Nephron progenitor cell (in vitro differentiated cells): ENCODE measurements at regions not wholly inside any gene's neighbourhood (a gene's known extent, or its start where the extent isn't known, plus 50 kb on each side); places are given as distances from the start of the nearest gene placed in this dataset.

Source experiments
- DNase-seq: peaks from one replicate; pipeline ENCODE4 v3.0.0; 2021
- H3K27ac Mint-ChIP-seq: 2 replicates; pipeline ENCODE4 v1.8.0; 2021; ENCODE audit warnings: mild to moderate bottlenecking, moderate library complexity, mixed read lengths
- H3K27me3 Mint-ChIP-seq: 2 replicates; pipeline ENCODE4 v1.8.0; 2021; ENCODE audit warnings: mild to moderate bottlenecking, low read depth, mixed read lengths; ENCODE audit not compliant: poor library complexity
- H3K36me3 Mint-ChIP-seq: 2 replicates; pipeline ENCODE4 v1.8.0; 2021; ENCODE audit warnings: low read depth, mixed read lengths
- H3K4me1 Mint-ChIP-seq: 2 replicates; pipeline ENCODE4 v1.8.0; 2021; ENCODE audit warnings: mixed read lengths
- H3K4me3 Mint-ChIP-seq: 2 replicates; pipeline ENCODE4 v1.8.0; 2021; ENCODE audit warnings: mild to moderate bottlenecking, moderate library complexity, mixed read lengths
- H3K9me3 Mint-ChIP-seq: 2 replicates; pipeline ENCODE4 v1.8.0; 2021; ENCODE audit warnings: mild to moderate bottlenecking, moderate library complexity, mixed read lengths
- CTCF ChIP-seq: fragments of 200-600 bp; sonication (generic); IDR thresholded peaks from 2 replicates; pipeline ENCODE4 v1.5.0; 2021; ENCODE audit warnings: antibody characterized with exemption

GRCh38 chr3:147924755-147925154 lies 515.6 kb downstream of the ZIC1 start:
- Mint-ChIP-seq H3K27ac (no peak overlapping the region), H3K4me1 (peaks cover 2% of the 10 kb centered on the region), H3K36me3 (no peaks in the 10 kb centered on the region)

GRCh38 chr3:147925272-147925671 lies 516.1 kb downstream of the ZIC1 start:
- TF ChIP-seq CTCF: no peak
- Mint-ChIP-seq H3K36me3 (no peaks in the 10 kb centered on the region), H3K27me3 (no peaks in the 10 kb centered on the region), H3K27ac (no peak overlapping the region), H3K4me3 (no peak overlapping the region), H3K4me1 (peaks cover 7% of the 10 kb centered on the region), H3K9me3 (no peaks in the 10 kb centered on the region)
- DNase-seq: no peak

More at GRCh38 chr3:147924755-147925154, 515.6 kb downstream of the ZIC1 start:
- Mint-ChIP-seq H3K27me3 (no peaks in the 10 kb centered on the region), H3K4me3 (no peak overlapping the region), H3K9me3 (no peaks in the 10 kb centered on the region)
- TF ChIP-seq CTCF: no peak
- DNase-seq: no peak

- peaks cover 25% of the 10 kb centered on the region for H3K4me1 Mint-ChIP-seq
- H3K4me3 Mint-ChIP-seq: no peak overlapping the region
- H3K27me3 Mint-ChIP-seq: no peaks in the 10 kb centered on the region
- H3K27ac Mint-ChIP-seq: peak overlapping the region; percentile 50
- no peak for TF ChIP-seq CTCF
- no peak for DNase-seq
- no peaks in the 10 kb centered on the region for H3K9me3 Mint-ChIP-seq
- no peaks in the 10 kb centered on the region for H3K36me3 Mint-ChIP-seq
These were observed 521.2 kb downstream of the ZIC1 start for GRCh38 chr3:147930232-147930807.

- Mint-ChIP-seq H3K27ac (no peak overlapping the region), H3K4me1 (peaks cover 42% of the 10 kb centered on the region), H3K36me3 (no peaks in the 10 kb centered on the region), H3K27me3 (peaks cover 3% of the 10 kb centered on the region), H3K4me3 (no peak overlapping the region), H3K9me3 (no peaks in the 10 kb centered on the region)
- DNase-seq: no peak
- no peak for TF ChIP-seq CTCF
These were observed 525.5 kb downstream of the ZIC1 start for GRCh38 chr3:147934451-147935180.

GRCh38 chr3:147937341-147937740 lies 528.2 kb downstream of the ZIC1 start:
- no peak for TF ChIP-seq CTCF
- Mint-ChIP-seq H3K4me3 (no peak overlapping the region), H3K4me1 (peaks cover 33% of the 10 kb centered on the region), H3K36me3 (no peaks in the 10 kb centered on the region), H3K27ac (no peak overlapping the region), H3K27me3 (peaks cover 3% of the 10 kb centered on the region), H3K9me3 (no peaks in the 10 kb centered on the region)
- DNase-seq: no peak

GRCh38 chr3:147937891-147938290 lies 528.7 kb downstream of the ZIC1 start:
- DNase-seq: no peak
- Mint-ChIP-seq H3K9me3 (no peaks in the 10 kb centered on the region), H3K4me3 (no peak overlapping the region), H3K36me3 (no peaks in the 10 kb centered on the region), H3K27ac (no peak overlapping the region), H3K27me3 (peaks cover 3% of the 10 kb centered on the region), H3K4me1 (peaks cover 33% of the 10 kb centered on the region)
- TF ChIP-seq CTCF: no peak
